HEK293T (cell line): ENCODE measurements at regions not wholly inside any gene's neighbourhood (a gene's known extent, or its start where the extent isn't known, plus 50 kb on each side); places are given as distances from the start of the nearest gene placed in this dataset.

Experiments used
- CTCF ChIA-PET: fragments of 350-600 bp; formaldehyde crosslinking; extraction: SDS; loops from one replicate; lab custom pipeline; 2021; ENCODE audit warnings: antibody characterized with exemption, inconsistent platforms; lab: Yijun Ruan, JAX
- POLR2A ChIA-PET: fragments of 350-600 bp; formaldehyde crosslinking; extraction: SDS; loops from one replicate; lab custom pipeline; 2020; ENCODE audit warnings: antibody characterized with exemption, inconsistent platforms; lab: Yijun Ruan, JAX
- DNase-seq: peaks from one replicate; pipeline ENCODE4 v3.0.0; 2012; ENCODE audit warnings: mixed read lengths; ENCODE audit errors: extremely low spot score
- ARNT ChIP-seq: fragments of 450-650 bp; IDR thresholded peaks from 2 replicates; pipeline ENCODE4 v1.6.1; 2017; ENCODE audit warnings: mild to moderate bottlenecking
- BHLHE40 ChIP-seq: fragments of 450-650 bp; IDR thresholded peaks from 2 replicates; pipeline ENCODE4 v1.6.1; 2016; ENCODE audit warnings: mild to moderate bottlenecking, moderate library complexity, borderline replicate concordance
- CTBP1 ChIP-seq: fragments of 450-650 bp; IDR thresholded peaks from 2 replicates; pipeline ENCODE4 v1.6.1; 2016; ENCODE audit warnings: borderline replicate concordance
- ELF4 ChIP-seq: fragments of 450-650 bp; IDR thresholded peaks from 2 replicates; pipeline ENCODE4 v1.6.1; 2017; ENCODE audit warnings: antibody characterized with exemption
- FOXA1 ChIP-seq: fragments of 450-650 bp; IDR thresholded peaks from 2 replicates; pipeline ENCODE4 v1.6.1; 2016; ENCODE audit warnings: mild to moderate bottlenecking
- FOXK2 ChIP-seq: fragments of 450-650 bp; IDR thresholded peaks from 2 replicates; pipeline ENCODE4 v1.6.1; 2016; ENCODE audit warnings: mild to moderate bottlenecking
- FOXM1 ChIP-seq: fragments of 450-650 bp; IDR thresholded peaks from 2 replicates; pipeline ENCODE4 v1.6.1; 2017; ENCODE audit warnings: mild to moderate bottlenecking, borderline replicate concordance
- HDGF ChIP-seq: fragments of 450-650 bp; IDR thresholded peaks from 2 replicates; pipeline ENCODE4 v1.6.1; 2017; ENCODE audit warnings: antibody characterized with exemption, borderline replicate concordance
- L3MBTL2 ChIP-seq: fragments of 450-650 bp; conservative IDR thresholded peaks from 2 replicates; pipeline ENCODE4 v1.6.1; 2016; ENCODE audit warnings: mild to moderate bottlenecking
- LEF1 ChIP-seq: fragments of 450-650 bp; IDR thresholded peaks from 2 replicates; pipeline ENCODE4 v1.6.1; 2017; ENCODE audit warnings: mild to moderate bottlenecking, borderline replicate concordance
- NFRKB ChIP-seq: fragments of 450-650 bp; IDR thresholded peaks from 2 replicates; pipeline ENCODE4 v1.6.1; 2016; ENCODE audit warnings: mild to moderate bottlenecking, moderate library complexity
- PKNOX1 ChIP-seq: fragments of 450-650 bp; IDR thresholded peaks from 2 replicates; pipeline ENCODE4 v1.6.1; 2016
- SP1 ChIP-seq: fragments of 450-650 bp; IDR thresholded peaks from 2 replicates; pipeline ENCODE4 v1.6.1; 2017
- SUZ12 ChIP-seq: fragments of 450-650 bp; IDR thresholded peaks from 2 replicates; pipeline ENCODE4 v1.6.1; 2016; ENCODE audit warnings: mild to moderate bottlenecking
- TARDBP ChIP-seq: fragments of 450-650 bp; IDR thresholded peaks from 2 replicates; pipeline ENCODE4 v1.6.1; 2016
- ZNF384 ChIP-seq: fragments of 450-650 bp; IDR thresholded peaks from 2 replicates; pipeline ENCODE4 v1.6.1; 2016

- DNase-seq: no peak
- ChIA-PET CTCF (no interaction called here), POLR2A (no interaction called here)
- TF ChIP-seq ZNF384 (no peak), HDGF (no peak), ELF4 (no peak), PKNOX1 (no peak), SP1 (no peak), NFRKB (no peak), TARDBP (no peak), LEF1 (no peak), L3MBTL2 (no peak)
Observed at GRCh38 chr1:83596331-83596730, 402.6 kb downstream of the TTLL7 start.

- no peak for TF ChIP-seq FOXK2
- TF ChIP-seq SP1: no peak
- no peak for TF ChIP-seq L3MBTL2
- TF ChIP-seq NFRKB: no peak
- no peak for TF ChIP-seq FOXM1
- no peak for TF ChIP-seq ZNF384
- TF ChIP-seq SUZ12: no peak
- TF ChIP-seq FOXA1: no peak
- no peak for TF ChIP-seq ARNT
- TF ChIP-seq HDGF: no peak
- TF ChIP-seq ELF4: no peak
- TF ChIP-seq LEF1: no peak
- no peak for TF ChIP-seq BHLHE40
- TF ChIP-seq CTBP1: no peak
- no peak for TF ChIP-seq PKNOX1
- ChIA-PET POLR2A (no interaction called here), CTCF (no interaction called here)
- no peak for DNase-seq
Observed at GRCh38 chr1:83593073-83593472, 405.9 kb downstream of the TTLL7 start.

- DNase-seq: no peak
- ChIA-PET CTCF (no interaction called here), POLR2A (no interaction called here)
- TF ChIP-seq ARNT (no peak), TARDBP (no peak), ZNF384 (no peak), FOXK2 (no peak), FOXA1 (no peak), BHLHE40 (no peak), L3MBTL2 (no peak), PKNOX1 (no peak), NFRKB (no peak), CTBP1 (no peak)
Observed at GRCh38 chr1:83588140-83588539, 410.8 kb downstream of the TTLL7 start.

GRCh38 chr1:83583351-83584014, 415.4 kb downstream of the TTLL7 start:
- TF ChIP-seq ARNT (no peak), SUZ12 (no peak), SP1 (no peak), CTBP1 (no peak), FOXM1 (no peak), TARDBP (no peak), HDGF (no peak), NFRKB (no peak), PKNOX1 (no peak), ELF4 (no peak), LEF1 (no peak), BHLHE40 (no peak), L3MBTL2 (no peak), FOXA1 (no peak), ZNF384 (no peak)
- CTCF ChIA-PET: interaction anchor here (1.0 kb wide), 1 partner anchor 276 kb away, joined by 3 read pairs; no protein-coding TSS in a partner anchor
- DNase-seq: no peak
- POLR2A ChIA-PET: no interaction called here

- no peak for DNase-seq
- ChIA-PET CTCF (interaction anchor here (0.6 kb wide), 1 partner anchor 59 kb away, joined by 3 read pairs; no protein-coding TSS in a partner anchor), POLR2A (no interaction called here)
- TF ChIP-seq FOXM1 (no peak), HDGF (no peak), TARDBP (no peak), CTBP1 (no peak), SP1 (no peak), FOXA1 (no peak), PKNOX1 (no peak), ZNF384 (no peak), BHLHE40 (no peak), SUZ12 (no peak), LEF1 (no peak)
Observed at GRCh38 chr1:83581747-83582146, 417.2 kb downstream of the TTLL7 start.
